OCI-LY7 (cell line): ENCODE measurements at regions not wholly inside any gene's neighbourhood (a gene's known extent, or its start where the extent isn't known, plus 50 kb on each side); places are given as distances from the start of the nearest gene placed in this dataset.

ENCODE experiments used
- BruUV-seq: library from RNA; stranded (reverse); fragments of 400-500 nt; replicated peaks from 2 replicates; lab custom pipeline; 2021; lab: Mats Ljungman, UMichigan
- CTCF ChIA-PET: fragments of 300-600 bp; sonication (Branson Sonifier 250); formaldehyde crosslinking; loops from one replicate; lab custom pipeline; 2022; ENCODE audit warnings: antibody characterized with exemption; ENCODE audit not compliant: unreplicated experiment; lab: Charles Lee
- POLR2A ChIA-PET: fragments of 300-600 bp; sonication (Branson Sonifier 250); formaldehyde crosslinking; loops from one replicate; lab custom pipeline; 2022; ENCODE audit warnings: antibody characterized with exemption; lab: Charles Lee
- DNase-seq: peaks from one replicate; pipeline ENCODE4 v3.0.0-alpha.2; 2015; ENCODE audit warnings: low spot score
- H2AFZ ChIP-seq: fragments of 200-600 bp; sonication (generic), shearing (Covaris generic); 2 replicates; pipeline ENCODE4 v1.6.1; 2014; ENCODE audit warnings: mild to moderate bottlenecking, antibody characterized with exemption, low read length, moderate library complexity
- H3K27ac ChIP-seq: fragments of 200-600 bp; sonication (generic); 2 replicates; pipeline ENCODE4 v1.5.1; 2014; ENCODE audit warnings: mixed run types, low read depth, mild to moderate bottlenecking, moderate library complexity, low read length, inconsistent platforms; ENCODE audit not compliant: poor library complexity, severe bottlenecking
- H3K36me3 ChIP-seq: fragments of 200-600 bp; sonication (generic); 2 replicates; pipeline ENCODE4 v1.6.1; 2014; ENCODE audit warnings: mild to moderate bottlenecking, antibody characterized with exemption, low read length, moderate library complexity, mixed read lengths; ENCODE audit not compliant: insufficient read depth
- H3K4me1 ChIP-seq: fragments of 200-600 bp; sonication (generic); 2 replicates; pipeline ENCODE4 v1.5.1; 2014; ENCODE audit warnings: mild to moderate bottlenecking, low read length; ENCODE audit not compliant: insufficient read depth, poor library complexity, severe bottlenecking
- H3K4me2 ChIP-seq: fragments of 200-600 bp; sonication (generic); 2 replicates; pipeline ENCODE4 v1.6.1; 2014; ENCODE audit warnings: mild to moderate bottlenecking, low read length
- H3K4me3 ChIP-seq: fragments of 200-600 bp; sonication (generic); 2 replicates; pipeline ENCODE4 v1.5.1; 2014; ENCODE audit warnings: mild to moderate bottlenecking, low read depth, low read length; ENCODE audit not compliant: poor library complexity, severe bottlenecking
- H3K79me2 ChIP-seq: fragments of 200-600 bp; sonication (generic); 2 replicates; pipeline ENCODE4 v1.6.1; 2016; ENCODE audit warnings: low read depth, mild to moderate bottlenecking, low read length, moderate library complexity, mixed read lengths; ENCODE audit not compliant: insufficient read depth
- H3K9me2 ChIP-seq: fragments of 200-600 bp; sonication (generic); 2 replicates; pipeline ENCODE4 v1.6.1; 2016; ENCODE audit warnings: mild to moderate bottlenecking, low read length, mixed read lengths; ENCODE audit not compliant: insufficient read depth
- H3K9me3 ChIP-seq: fragments of 200-600 bp; sonication (generic); 2 replicates; pipeline ENCODE4 v1.6.1; 2014; ENCODE audit warnings: mild to moderate bottlenecking, mixed run types, low read length, mixed read lengths
- H4K20me1 ChIP-seq: fragments of 200-600 bp; sonication (generic); 2 replicates; pipeline ENCODE4 v1.6.1; 2014; ENCODE audit warnings: mild to moderate bottlenecking, antibody characterized with exemption, low read length, moderate library complexity, mixed read lengths; ENCODE audit not compliant: insufficient read depth
- EZH2phosphoT487 ChIP-seq: fragments of 200-600 bp; sonication (generic); IDR thresholded peaks from 2 replicates; pipeline ENCODE4 v1.6.1; 2018; ENCODE audit warnings: low read depth, borderline replicate concordance, mild to moderate bottlenecking, mixed run types, antibody characterized with exemption, low read length, moderate library complexity, mixed read lengths
- intact Hi-C: fragments of 100-400 bp; cut with micrococcal nuclease; formaldehyde crosslinking; loops from one replicate; pipeline ENCODE4 v1.10.0; 2022; ENCODE audit not compliant: unreplicated experiment
- TF ChIP-seq, protein P1 (sequence below): fragments of 200-600 bp; sonication (generic); conservative IDR thresholded peaks from 2 replicates; pipeline ENCODE4 v1.5.1; 2014; ENCODE audit warnings: mild to moderate bottlenecking, antibody characterized with exemption, low read length, moderate library complexity, mixed read lengths

DNA sequence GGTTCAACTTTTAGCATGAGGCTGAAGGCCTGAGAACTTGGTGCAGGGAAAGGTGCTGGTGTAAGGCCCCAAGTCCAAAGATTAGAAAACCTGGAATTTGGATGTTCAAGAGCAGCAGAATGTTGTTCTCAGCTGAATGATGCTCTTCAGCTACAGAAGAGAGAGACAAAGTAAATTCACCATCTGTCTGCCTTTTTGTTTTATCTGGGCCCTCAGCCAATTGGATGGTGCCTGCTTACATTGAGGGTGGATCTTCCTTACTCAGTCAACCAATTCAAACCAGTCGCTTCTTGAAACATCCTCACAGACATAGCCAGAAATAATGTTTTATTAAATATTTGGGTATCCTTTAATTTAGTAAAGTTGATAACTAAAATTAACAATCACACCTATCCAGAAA, 748.2 kb upstream of the ADAMTS5 start:
- H3K79me2 ChIP-seq: no peaks in the 10 kb centered on the region
- DNase-seq: no peak
- no peak overlapping the region for H3K4me3 ChIP-seq
- H2AFZ ChIP-seq: no peak overlapping the region
- peaks cover 11% of the 10 kb centered on the region; the same call in 1 of the 2 replicates for H3K9me3 ChIP-seq
- ChIA-PET CTCF (no interaction called here), POLR2A (interaction anchor here (0.7 kb wide), 1 partner anchor 1391 kb away, joined by 3 read pairs; no protein-coding TSS in a partner anchor)
- H3K4me2 ChIP-seq: no peak overlapping the region
- intact Hi-C loops: no loop called here
- H3K36me3 ChIP-seq: no peaks in the 10 kb centered on the region
- no peaks in the 10 kb centered on the region for H3K9me2 ChIP-seq
- TF ChIP-seq EZH2phosphoT487: no peak
- TF ChIP-seq, protein P1, sequence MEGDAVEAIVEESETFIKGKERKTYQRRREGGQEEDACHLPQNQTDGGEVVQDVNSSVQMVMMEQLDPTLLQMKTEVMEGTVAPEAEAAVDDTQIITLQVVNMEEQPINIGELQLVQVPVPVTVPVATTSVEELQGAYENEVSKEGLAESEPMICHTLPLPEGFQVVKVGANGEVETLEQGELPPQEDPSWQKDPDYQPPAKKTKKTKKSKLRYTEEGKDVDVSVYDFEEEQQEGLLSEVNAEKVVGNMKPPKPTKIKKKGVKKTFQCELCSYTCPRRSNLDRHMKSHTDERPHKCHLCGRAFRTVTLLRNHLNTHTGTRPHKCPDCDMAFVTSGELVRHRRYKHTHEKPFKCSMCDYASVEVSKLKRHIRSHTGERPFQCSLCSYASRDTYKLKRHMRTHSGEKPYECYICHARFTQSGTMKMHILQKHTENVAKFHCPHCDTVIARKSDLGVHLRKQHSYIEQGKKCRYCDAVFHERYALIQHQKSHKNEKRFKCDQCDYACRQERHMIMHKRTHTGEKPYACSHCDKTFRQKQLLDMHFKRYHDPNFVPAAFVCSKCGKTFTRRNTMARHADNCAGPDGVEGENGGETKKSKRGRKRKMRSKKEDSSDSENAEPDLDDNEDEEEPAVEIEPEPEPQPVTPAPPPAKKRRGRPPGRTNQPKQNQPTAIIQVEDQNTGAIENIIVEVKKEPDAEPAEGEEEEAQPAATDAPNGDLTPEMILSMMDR: no peak
- no peaks in the 10 kb centered on the region for H4K20me1 ChIP-seq
- no peaks in the 10 kb centered on the region for H3K4me1 ChIP-seq
- H3K27ac ChIP-seq: no peak overlapping the region
- BruUV-seq: no TSS peak

DNA sequence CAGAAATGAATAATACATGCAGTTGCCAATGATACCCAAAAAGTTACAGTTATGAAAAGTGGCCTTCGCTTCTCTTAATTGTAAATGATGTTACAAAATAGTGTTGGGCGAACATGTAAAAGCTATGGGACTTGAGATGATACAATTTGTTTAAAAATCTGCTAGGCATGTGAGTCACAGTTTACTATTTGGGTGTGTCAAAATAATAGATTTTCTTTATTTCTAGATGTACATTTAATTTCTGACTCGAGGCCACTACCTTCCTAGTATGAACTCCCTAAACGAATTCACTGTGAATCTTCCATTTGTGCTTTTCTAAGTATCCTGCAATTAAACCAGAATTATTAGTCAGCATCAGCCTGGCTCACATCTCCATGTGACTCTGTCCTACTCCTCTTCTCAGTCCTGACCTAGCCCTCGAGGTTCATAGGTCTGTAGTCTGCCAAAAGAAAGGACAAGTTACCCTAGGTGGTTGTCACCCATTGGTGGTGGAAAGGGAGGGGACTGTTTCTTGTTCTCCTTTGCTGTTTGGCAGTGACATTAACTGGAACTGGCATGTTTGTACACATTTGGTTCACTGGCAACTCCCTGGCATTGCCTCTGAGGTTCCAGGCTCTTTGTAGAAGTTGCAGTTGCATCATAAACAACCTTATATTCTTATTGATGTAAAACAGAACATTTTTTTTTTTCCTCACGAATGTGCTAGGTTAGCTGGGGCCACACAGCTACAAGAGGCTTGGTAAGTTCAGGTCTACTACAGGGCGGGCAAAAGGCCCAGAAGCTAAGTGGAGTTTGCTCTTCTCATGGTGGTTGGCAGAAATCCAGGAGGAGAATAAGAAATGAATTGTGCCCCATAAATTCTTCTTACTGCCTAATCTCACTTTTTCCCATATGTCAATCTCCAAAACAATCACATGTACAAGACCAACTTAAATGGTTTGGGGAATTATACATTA, 746.5 kb upstream of the ADAMTS5 start:
- ChIA-PET POLR2A (no interaction called here), CTCF (no interaction called here)
- Histone ChIP-seq H3K36me3 (no peaks in the 10 kb centered on the region), H3K79me2 (no peaks in the 10 kb centered on the region), H3K4me2 (no peak overlapping the region), H3K4me3 (no peak overlapping the region), H2AFZ (no peak overlapping the region), H3K4me1 (no peaks in the 10 kb centered on the region), H3K9me3 (peaks cover 11% of the 10 kb centered on the region; the same call in 1 of the 2 replicates), H4K20me1 (no peaks in the 10 kb centered on the region), H3K27ac (no peak overlapping the region), H3K9me2 (no peaks in the 10 kb centered on the region)
- intact Hi-C loops: no loop called here
- TF ChIP-seq, protein P1: no peak
- no peak for TF ChIP-seq EZH2phosphoT487
- BruUV-seq: no TSS peak
- no peak for DNase-seq
